ENCODE measurements at regions not wholly inside any gene's neighbourhood (a gene's known extent, or its start where the extent isn't known, plus 50 kb on each side); places are given as distances from the start of the nearest gene placed in this dataset.

DNA sequence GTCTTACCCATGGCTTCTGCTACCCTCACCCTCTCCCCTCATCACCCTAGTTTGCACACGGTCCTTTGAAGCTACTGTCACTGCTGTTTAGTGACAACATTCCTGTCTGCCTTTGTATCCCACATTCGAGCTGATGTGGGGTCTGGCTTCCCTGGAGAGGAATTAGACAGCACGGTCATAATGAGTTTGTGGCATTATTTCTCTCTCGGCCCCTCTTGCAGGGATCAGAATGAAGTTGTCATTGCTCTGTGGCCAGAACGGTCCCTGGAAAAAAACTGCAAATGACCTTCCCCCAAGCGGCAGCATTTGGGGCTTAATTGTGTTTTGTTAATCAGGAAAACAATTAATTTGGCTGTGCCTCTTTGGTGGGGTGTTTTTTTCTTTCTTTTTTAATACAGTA, 317.2 kb upstream of the PODXL start (continued):
- no peak for TF ChIP-seq ZC3H8 (IDR thresholded peaks at IDR 0.05)
- no peak for TF ChIP-seq NCOA2 (IDR thresholded peaks at IDR 0.05; ENCODE audit: partially characterized antibody in 2 of 2)
- no peak for TF ChIP-seq OTX1 (CRISPR knock-in tag; IDR thresholded peaks at IDR 0.05)
- no peak for TF ChIP-seq ZNF175 (CRISPR knock-in tag; IDR thresholded peaks at IDR 0.05; ENCODE audit: low read depth)
- no peak for TF ChIP-seq BMI1 (IDR thresholded peaks at IDR 0.05; ENCODE audit: low read length)
- TF ChIP-seq HNRNPH1 (optimal IDR thresholded peaks at IDR 0.05; ENCODE audit: low read depth, low read length), result no peak

DNA sequence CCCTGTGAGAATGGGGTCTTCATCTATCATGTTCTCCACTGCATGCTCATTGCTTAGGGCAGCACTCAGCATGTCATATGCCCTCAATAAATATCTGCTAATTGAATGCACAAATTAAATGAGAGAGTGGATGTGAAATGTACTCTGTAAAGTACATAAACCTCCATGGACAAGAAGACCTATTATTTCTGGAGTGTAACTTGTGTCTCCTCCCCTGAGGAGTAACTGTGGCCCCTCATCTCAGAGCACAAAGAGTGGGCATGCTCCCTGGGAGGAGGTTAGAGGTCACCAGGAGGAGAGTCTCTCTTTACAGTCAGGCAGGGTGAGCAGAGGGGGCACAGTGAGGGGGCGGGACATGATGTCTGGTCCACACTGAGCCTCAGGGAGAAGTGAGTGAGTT, 313.6 kb upstream of the PODXL start:
- H3K27ac ChIP-seq (ENCODE audit: extremely low read depth, low read depth, low read length), result no peak overlapping the region
- H3K4me3 ChIP-seq, result no peak overlapping the region
- H4K20me1 ChIP-seq (replicated peaks; ENCODE audit: control insufficient read depth, insufficient read depth, low read length), result no peaks in the 10 kb centered on the region
- no peak for TF ChIP-seq ATF1 (CRISPR knock-in tag; IDR thresholded peaks at IDR 0.05)
- TF ChIP-seq ATF1 (tag; IDR thresholded peaks at IDR 0.05), result no peak
- no peak for TF ChIP-seq ZNF282 (CRISPR knock-in tag; IDR thresholded peaks at IDR 0.05)
- TF ChIP-seq ZNF408 (CRISPR knock-in tag; IDR thresholded peaks at IDR 0.05; ENCODE audit: low read depth), result no peak
- H3K27me3 ChIP-seq (ENCODE audit: control insufficient read depth in 2 of 2, insufficient read depth in 2 of 2, low read length in 2 of 2), result no peaks in the 10 kb centered on the region; a peak in 1 of 5 replicates
- no peaks in the 10 kb centered on the region for H3K4me1 ChIP-seq (replicated peaks in 1 of 2; ENCODE audit: control insufficient read depth in 2 of 2, insufficient read depth in 2 of 2, low read length in 2 of 2)
- H3K9me1 ChIP-seq (ENCODE audit: control insufficient read depth, insufficient read depth, low read length), result no peaks in the 10 kb centered on the region
- DNase-seq (ENCODE audit: extremely low read depth in 1 of 4, low spot score in 3 of 4) (no peak), FAIRE-seq (no peak), ATAC-seq (no peak)
- H3K4me2 ChIP-seq (ENCODE audit: insufficient read depth, low read length), result no peak overlapping the region
- H3K36me3 ChIP-seq (ENCODE audit: control insufficient read depth, insufficient read depth, low read length), result no peaks in the 10 kb centered on the region
- H2AFZ ChIP-seq (ENCODE audit: low read depth, low read length), result no peak overlapping the region
- no TSS peak for BruUV-seq (replicated peaks)
- no peaks in the 10 kb centered on the region for H3K9me3 ChIP-seq (replicated peaks; ENCODE audit: control insufficient read depth, insufficient read depth, low read depth, low read length)
- no peak overlapping the region for H3K9ac ChIP-seq (ENCODE audit: insufficient read depth in 1 of 2, low read depth in 2 of 2, low read length in 2 of 2)
- CTCF ChIA-PET (ENCODE audit: low intra/inter-chr PET ratio), result no interaction called here
- WGBS (ENCODE audit: insufficient coverage, low coverage, missing lambda C conversion rate), result 0% methylated on average over 1 of the region's 1 CpG
- intact Hi-C loops (cut with micrococcal nuclease), result no loop called here
- POLR2A ChIA-PET, result no interaction called here
- in situ Hi-C loops (cut with MboI), result no loop called here
- H3K79me2 ChIP-seq (ENCODE audit: control insufficient read depth, insufficient read depth, low read length), result no peaks in the 10 kb centered on the region
